Lower leg skin (tissue), 4 donors: ENCODE measurements at regions not wholly inside any gene's neighbourhood (a gene's known extent, or its start where the extent isn't known, plus 50 kb on each side); places are given as distances from the start of the nearest gene placed in this dataset.
"Not testable (repeated sequence)": the region's sequence is repeated elsewhere in the genome, so short reads cannot be mapped to it uniquely, and the experiment has no call there.

Source experiments
- DNase-seq, 2 donors: peaks; one replicate each; pipeline ENCODE4 v3.0.0-alpha.2; 2019; ENCODE audit warnings: low spot score in 2 of 2
- H3K4me3 ChIP-seq: fragments of 200-600 bp; sonication (generic); 2 replicates; pipeline ENCODE4 v1.5.1; 2017; ENCODE audit warnings: mild to moderate bottlenecking, low read depth; ENCODE audit not compliant: poor library complexity, severe bottlenecking
- CTCF ChIP-seq, 3 donors: fragments of 450-650 bp; IDR thresholded peaks; one replicate each; pipeline ENCODE4 v1.5.1; 2016; ENCODE audit warnings: antibody characterized with exemption in 3 of 3, mild to moderate bottlenecking in 3 of 3, moderate library complexity in 2 of 3
- POLR2A ChIP-seq, 2 donors: fragments of 450-650 bp; IDR thresholded peaks; one replicate each; pipeline ENCODE4 v1.6.1; 2016 to 2017; ENCODE audit warnings: antibody characterized with exemption in 2 of 2, mild to moderate bottlenecking in 1 of 2, moderate library complexity in 1 of 2
- WGBS, 2 donors: methylation state at CpG; one replicate each; pipeline ENCODE4 v1.1.5; 2018; 5-methylcytosine and 5-hydroxymethylcytosine counted together
- intact Hi-C: fragments of 100-400 bp; cut with DNase I; formaldehyde crosslinking; loops from one replicate; pipeline ENCODE4 v1.15.0; 2023; ENCODE audit warnings: low total_unique reads

DNA sequence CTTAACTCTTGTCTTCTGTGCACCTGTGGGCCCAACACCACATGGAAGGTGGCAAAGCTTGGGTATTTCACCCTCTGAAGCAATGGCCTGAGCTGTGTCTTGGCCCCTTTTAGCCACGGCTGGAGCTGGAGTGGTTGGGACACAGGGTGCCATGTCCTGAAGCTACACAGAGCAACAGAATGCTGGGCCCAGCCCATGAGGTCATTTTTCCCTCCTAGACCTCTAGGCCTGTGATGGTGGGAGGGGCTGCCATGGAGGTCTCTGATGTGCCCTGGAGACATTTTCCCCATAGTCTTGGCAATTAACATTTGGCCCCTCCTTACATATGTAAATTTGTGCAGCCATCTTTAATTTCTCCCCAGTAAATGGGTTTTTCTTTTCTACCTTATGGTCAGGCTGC lies 620.8 kb downstream of the RFPL4B start:
- no peak for DNase-seq
- TF ChIP-seq POLR2A (IDR thresholded peaks at IDR 0.05) = no peak
- no peak overlapping the region for H3K4me3 ChIP-seq
- 92% methylated on average over 1 of the region's 1 CpG; no CpG with 5 or more reads in 1 of the 2 donors for WGBS, 2 donors
- intact Hi-C loops = no loop called here

GRCh38 chr6:112971651-112972050 lies 624.5 kb downstream of the RFPL4B start:
- no peak overlapping the region for H3K4me3 ChIP-seq
- no peak for TF ChIP-seq POLR2A (IDR thresholded peaks at IDR 0.05)
- no peak for TF ChIP-seq CTCF (IDR thresholded peaks at IDR 0.05)
- 83 to 96% methylated on average over 1 of the region's 1 CpG for WGBS, 2 donors
- intact Hi-C loops = no loop called here
- DNase-seq = no peak

DNA sequence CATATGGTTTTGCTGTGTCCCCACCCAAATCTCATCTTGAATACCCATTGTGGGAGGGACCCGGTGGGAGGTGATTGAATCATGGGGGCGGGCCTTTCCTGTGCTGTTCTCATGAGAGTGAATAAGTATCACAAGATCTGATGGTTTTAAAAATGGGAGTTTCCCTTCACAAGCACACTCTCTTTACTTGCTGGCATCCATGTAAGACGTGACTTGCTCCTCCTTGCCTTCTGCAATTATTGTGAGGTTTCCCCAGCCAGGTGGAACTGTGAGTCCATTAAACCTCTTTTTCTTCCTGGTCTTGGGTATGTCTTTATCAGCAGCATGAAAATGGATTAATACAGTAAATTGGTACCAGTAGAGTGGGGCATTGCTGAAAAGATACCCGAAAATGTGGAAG lies 627.8 kb downstream of the RFPL4B start:
- intact Hi-C loops = not testable (repeated sequence)
- WGBS, 2 donors = 92% methylated on average over 4 of the region's 4 CpGs

DNA sequence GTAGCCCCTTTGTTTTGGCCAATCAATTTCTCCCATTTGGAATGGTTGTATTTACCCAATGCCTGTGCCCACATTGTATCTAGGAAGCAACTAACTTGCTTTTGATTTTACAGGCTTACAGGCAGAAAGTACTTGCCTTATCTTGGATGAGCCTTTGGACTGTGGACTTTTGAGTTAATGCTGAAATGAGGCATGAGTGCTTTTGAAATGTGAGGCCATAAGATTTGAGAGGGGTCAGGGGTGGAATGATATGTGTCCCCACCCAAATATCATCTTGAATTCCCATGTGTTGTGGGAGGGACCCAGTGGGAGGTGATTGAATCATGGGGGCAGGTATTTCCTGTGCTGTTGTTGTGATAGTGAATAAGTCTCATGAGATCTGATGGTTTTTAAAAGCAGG lies 629.4 kb downstream of the RFPL4B start:
- DNase-seq, H3K4me3 ChIP-seq, intact Hi-C loops: not testable (repeated sequence)

More for the DNA sequence above, 627.8 kb downstream of the RFPL4B start:
- H3K4me3 ChIP-seq, DNase-seq: not testable (repeated sequence)

DNA sequence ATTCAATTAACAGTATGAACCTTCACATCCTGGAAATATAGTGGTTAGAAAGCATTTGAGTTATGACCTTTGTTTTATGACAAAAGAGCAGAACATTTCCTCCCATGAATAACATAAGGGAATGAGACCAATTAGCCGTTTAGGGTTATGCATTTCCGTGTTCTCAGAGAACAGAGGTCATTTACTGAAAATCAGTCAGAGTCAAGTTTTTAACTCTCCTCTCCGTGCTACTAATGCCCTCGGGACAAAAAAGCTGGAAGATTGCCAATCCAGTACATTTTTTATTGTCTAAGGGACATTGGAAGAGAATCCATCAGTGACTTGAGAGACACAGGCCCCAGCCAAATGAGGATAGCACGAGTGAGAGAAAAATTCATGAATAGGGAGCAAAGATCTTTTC lies 632.7 kb downstream of the RFPL4B start:
- intact Hi-C loops = no loop called here
- no peak for TF ChIP-seq POLR2A (IDR thresholded peaks at IDR 0.05)
- TF ChIP-seq CTCF (IDR thresholded peaks at IDR 0.05) = no peak
- H3K4me3 ChIP-seq = no peak overlapping the region
- DNase-seq = no peak
- 28 to 29% methylated on average over 5 of the region's 5 CpGs for WGBS, 2 donors

DNA sequence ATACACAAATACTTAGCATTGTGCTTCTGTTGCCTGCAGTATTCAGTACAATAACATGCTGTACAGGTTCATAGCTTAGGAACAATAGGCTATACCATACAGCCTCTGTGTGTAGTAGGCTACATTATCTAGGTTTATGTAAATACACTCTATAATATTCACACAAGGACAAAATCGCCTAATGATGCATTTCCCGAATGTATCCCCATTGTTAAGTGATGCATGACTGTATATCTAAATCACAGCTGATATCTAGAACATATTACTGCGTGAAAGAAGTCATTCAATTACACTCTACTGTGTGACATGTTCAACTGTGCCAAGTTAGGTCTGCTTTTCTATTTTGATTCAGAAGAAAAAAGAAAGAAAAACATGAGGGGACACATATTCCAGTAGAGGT lies 633.5 kb downstream of the RFPL4B start:
- no peak overlapping the region for H3K4me3 ChIP-seq
- WGBS, 2 donors = 95% methylated on average over 3 of the region's 3 CpGs
- DNase-seq = no peak
- intact Hi-C loops = no loop called here
- TF ChIP-seq POLR2A (IDR thresholded peaks at IDR 0.05) = no peak
- TF ChIP-seq CTCF (IDR thresholded peaks at IDR 0.05) = no peak

GRCh38 chr6:112983713-112984261 lies 636.7 kb downstream of the RFPL4B start:
- intact Hi-C loops = no loop called here
- DNase-seq = no peak
- no peak for TF ChIP-seq POLR2A (IDR thresholded peaks at IDR 0.05)
- TF ChIP-seq CTCF (IDR thresholded peaks at IDR 0.05) = no peak
- 62 to 80% methylated on average over 1 of the region's 1 CpG for WGBS, 2 donors
- H3K4me3 ChIP-seq = no peak overlapping the region
